Progenitor cell of endocrine pancreas (in vitro differentiated cells): ENCODE measurements at regions not wholly inside any gene's neighbourhood (a gene's known extent, or its start where the extent isn't known, plus 50 kb on each side); places are given as distances from the start of the nearest gene placed in this dataset.

ENCODE experiments used
- DNase-seq: peaks from one replicate; pipeline ENCODE4 v3.0.0; 2021; ENCODE audit warnings: low spot score; ENCODE audit not compliant: unreplicated experiment
- H3K27ac Mint-ChIP-seq: 2 replicates; pipeline ENCODE4 v1.8.0; 2021; ENCODE audit warnings: mild to moderate bottlenecking, moderate library complexity, mixed read lengths
- H3K27me3 Mint-ChIP-seq: 2 replicates; pipeline ENCODE4 v1.8.0; 2021; ENCODE audit warnings: mixed read lengths
- H3K36me3 Mint-ChIP-seq: 2 replicates; pipeline ENCODE4 v1.8.0; 2022; ENCODE audit warnings: mixed read lengths; ENCODE audit not compliant: insufficient read depth
- H3K4me1 Mint-ChIP-seq: 2 replicates; pipeline ENCODE4 v1.8.0; 2021; ENCODE audit warnings: low read depth, mixed read lengths
- H3K4me3 Mint-ChIP-seq: 2 replicates; pipeline ENCODE4 v1.8.0; 2021; ENCODE audit warnings: low read depth, mild to moderate bottlenecking, moderate library complexity, mixed read lengths
- H3K9me3 Mint-ChIP-seq: 2 replicates; pipeline ENCODE4 v1.8.0; 2021; ENCODE audit warnings: low read depth, mixed read lengths
- TF ChIP-seq, protein P1 (sequence below): fragments of 200-600 bp; sonication (generic); IDR thresholded peaks from one replicate; pipeline ENCODE4 v1.5.0; 2021; ENCODE audit warnings: antibody characterized with exemption, mild to moderate bottlenecking; ENCODE audit not compliant: unreplicated experiment

DNA sequence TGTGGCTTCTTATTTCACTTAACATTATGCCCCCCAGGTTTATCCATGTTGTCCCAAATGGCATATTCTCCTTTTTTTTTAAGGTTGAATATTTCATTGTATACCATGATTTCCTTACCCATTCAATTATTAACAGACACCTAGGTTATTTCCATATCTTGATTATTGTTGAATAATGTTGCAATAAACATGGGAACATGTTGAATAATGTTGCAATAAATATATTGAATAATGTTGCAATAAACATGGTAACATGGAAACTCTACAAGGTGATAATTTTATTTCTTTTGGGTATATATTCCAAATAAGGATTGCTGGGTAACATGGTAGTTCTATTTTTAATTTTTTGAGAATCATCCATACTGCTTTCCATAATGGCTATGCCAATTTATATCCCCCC, 648.1 kb downstream of the MMUT start:
- H3K4me3 Mint-ChIP-seq, result no peak overlapping the region
- no peak overlapping the region for H3K27ac Mint-ChIP-seq
- H3K36me3 Mint-ChIP-seq, result no peaks in the 10 kb centered on the region
- H3K9me3 Mint-ChIP-seq, result no peaks in the 10 kb centered on the region
- H3K27me3 Mint-ChIP-seq, result no peaks in the 10 kb centered on the region
- no peaks in the 10 kb centered on the region for H3K4me1 Mint-ChIP-seq
- DNase-seq, result no peak
- TF ChIP-seq, protein P1, sequence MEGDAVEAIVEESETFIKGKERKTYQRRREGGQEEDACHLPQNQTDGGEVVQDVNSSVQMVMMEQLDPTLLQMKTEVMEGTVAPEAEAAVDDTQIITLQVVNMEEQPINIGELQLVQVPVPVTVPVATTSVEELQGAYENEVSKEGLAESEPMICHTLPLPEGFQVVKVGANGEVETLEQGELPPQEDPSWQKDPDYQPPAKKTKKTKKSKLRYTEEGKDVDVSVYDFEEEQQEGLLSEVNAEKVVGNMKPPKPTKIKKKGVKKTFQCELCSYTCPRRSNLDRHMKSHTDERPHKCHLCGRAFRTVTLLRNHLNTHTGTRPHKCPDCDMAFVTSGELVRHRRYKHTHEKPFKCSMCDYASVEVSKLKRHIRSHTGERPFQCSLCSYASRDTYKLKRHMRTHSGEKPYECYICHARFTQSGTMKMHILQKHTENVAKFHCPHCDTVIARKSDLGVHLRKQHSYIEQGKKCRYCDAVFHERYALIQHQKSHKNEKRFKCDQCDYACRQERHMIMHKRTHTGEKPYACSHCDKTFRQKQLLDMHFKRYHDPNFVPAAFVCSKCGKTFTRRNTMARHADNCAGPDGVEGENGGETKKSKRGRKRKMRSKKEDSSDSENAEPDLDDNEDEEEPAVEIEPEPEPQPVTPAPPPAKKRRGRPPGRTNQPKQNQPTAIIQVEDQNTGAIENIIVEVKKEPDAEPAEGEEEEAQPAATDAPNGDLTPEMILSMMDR, result no peak

DNA sequence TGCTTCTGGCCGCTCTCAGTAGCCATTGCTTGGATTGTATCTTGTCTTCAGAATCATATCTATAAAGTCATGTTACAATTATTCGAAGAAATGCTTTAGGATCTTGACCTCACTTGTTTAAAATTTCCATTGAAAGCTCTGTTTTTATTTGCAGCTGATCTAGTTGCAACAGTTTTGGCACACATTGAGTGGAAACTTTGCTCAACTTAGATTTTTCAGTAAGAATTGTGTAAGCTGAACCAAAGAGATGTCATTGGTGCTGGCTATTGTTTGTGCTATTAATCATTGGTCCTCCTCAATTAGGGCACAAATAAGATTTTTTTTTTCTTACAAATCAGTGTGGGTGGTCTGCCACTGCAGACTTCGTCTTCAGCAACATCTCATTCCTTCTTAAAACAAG, 649.2 kb downstream of the MMUT start:
- DNase-seq, result no peak
- H3K4me1 Mint-ChIP-seq, result no peaks in the 10 kb centered on the region
- H3K4me3 Mint-ChIP-seq, result no peak overlapping the region
- H3K9me3 Mint-ChIP-seq, result no peaks in the 10 kb centered on the region
- no peaks in the 10 kb centered on the region for H3K36me3 Mint-ChIP-seq
- H3K27me3 Mint-ChIP-seq, result no peaks in the 10 kb centered on the region
- TF ChIP-seq, protein P1, result no peak
- no peak overlapping the region for H3K27ac Mint-ChIP-seq

DNA sequence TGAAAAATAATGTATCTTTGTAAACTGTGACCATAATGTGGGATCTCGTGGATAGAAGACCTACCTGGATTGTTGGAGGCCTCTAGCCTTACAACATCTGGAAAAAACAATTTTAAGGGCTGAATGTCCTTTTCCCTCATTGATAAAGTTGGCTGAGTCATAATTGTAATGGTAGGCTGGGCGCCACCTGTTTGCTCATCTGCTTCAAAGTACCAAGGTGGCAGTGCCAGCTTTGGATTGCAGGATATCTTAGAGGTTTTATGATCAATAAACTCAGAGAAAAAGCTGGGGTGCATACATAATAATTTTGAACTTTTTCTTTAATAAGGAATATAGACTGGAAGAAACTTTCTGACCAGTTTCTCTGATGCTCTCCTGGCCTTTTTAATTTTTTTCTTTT, 653.4 kb downstream of the MMUT start:
- H3K4me1 Mint-ChIP-seq, result no peaks in the 10 kb centered on the region
- H3K9me3 Mint-ChIP-seq, result no peaks in the 10 kb centered on the region
- no peak overlapping the region for H3K4me3 Mint-ChIP-seq
- H3K36me3 Mint-ChIP-seq, result no peaks in the 10 kb centered on the region
- TF ChIP-seq, protein P1, result no peak
- DNase-seq, result no peak
- H3K27ac Mint-ChIP-seq, result no peak overlapping the region
- H3K27me3 Mint-ChIP-seq, result no peaks in the 10 kb centered on the region

DNA sequence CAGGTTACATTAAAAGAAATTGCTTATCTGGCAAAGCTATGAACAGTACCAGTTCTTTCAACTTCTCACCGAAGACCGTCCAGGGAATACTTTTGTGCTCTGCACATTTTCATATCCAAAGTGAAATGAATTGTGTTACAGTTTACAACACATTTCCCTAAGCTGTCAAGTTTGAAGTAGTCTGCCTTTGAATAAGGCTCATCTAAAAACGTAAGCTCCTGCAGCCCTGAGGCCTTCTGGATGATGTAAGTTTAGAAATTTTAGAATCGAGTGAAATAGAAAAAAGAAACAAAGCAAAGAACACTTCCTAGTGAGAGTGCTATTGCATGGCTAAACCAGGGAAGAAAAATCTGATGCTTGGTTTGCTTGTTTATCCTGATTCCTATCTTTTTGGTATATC, 653.8 kb downstream of the MMUT start:
- Mint-ChIP-seq H3K9me3 (no peaks in the 10 kb centered on the region), H3K27me3 (no peaks in the 10 kb centered on the region), H3K4me3 (no peak overlapping the region), H3K27ac (no peak overlapping the region), H3K4me1 (no peaks in the 10 kb centered on the region), H3K36me3 (no peaks in the 10 kb centered on the region)
- TF ChIP-seq, protein P1, result no peak
- no peak for DNase-seq

DNA sequence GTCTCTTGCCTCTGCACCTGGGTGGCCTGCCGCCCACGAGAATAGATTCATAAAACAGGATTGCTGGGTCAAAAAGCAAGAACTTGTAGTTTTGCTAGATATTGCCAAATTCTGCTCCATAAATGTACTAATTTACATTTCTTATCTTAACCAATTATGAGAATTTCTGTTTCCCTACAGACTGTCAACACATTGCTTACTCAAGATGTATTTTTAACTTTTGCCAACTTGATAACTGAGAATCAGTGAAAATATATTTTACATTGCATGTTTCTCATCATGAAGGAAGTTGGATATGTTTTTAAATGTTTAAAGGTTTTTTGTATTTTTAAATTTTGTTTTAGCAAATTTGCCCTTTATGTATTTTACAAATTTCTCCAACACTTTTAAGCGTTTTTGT, 664.8 kb downstream of the MMUT start:
- no peak overlapping the region for H3K27ac Mint-ChIP-seq
- H3K36me3 Mint-ChIP-seq, result no peaks in the 10 kb centered on the region
- no peak overlapping the region for H3K4me3 Mint-ChIP-seq
- DNase-seq, result no peak
- no peaks in the 10 kb centered on the region for H3K9me3 Mint-ChIP-seq
- no peaks in the 10 kb centered on the region for H3K4me1 Mint-ChIP-seq
- TF ChIP-seq, protein P1, result no peak
- no peaks in the 10 kb centered on the region for H3K27me3 Mint-ChIP-seq
